Epidermal melanocyte (primary cell): ENCODE measurements at regions not wholly inside any gene's neighbourhood (a gene's known extent, or its start where the extent isn't known, plus 50 kb on each side); places are given as distances from the start of the nearest gene placed in this dataset.

Experiments
- DNase-seq: peaks from one replicate; pipeline ENCODE4 v3.0.0; 2011; ENCODE audit warnings: low spot score; ENCODE audit not compliant: insufficient read length

- no peak for DNase-seq
These were observed 406.6 kb downstream of the HTR7 start for GRCh38 chr10:90451283-90451682.

GRCh38 chr10:90458054-90458453 lies 399.8 kb downstream of the HTR7 start:
- no peak for DNase-seq

GRCh38 chr10:90458571-90458970 lies 399.3 kb downstream of the HTR7 start:
- no peak for DNase-seq

GRCh38 chr10:90461437-90462155 lies 396.2 kb downstream of the HTR7 start:
- no peak for DNase-seq

- DNase-seq: no peak
These were observed 394.9 kb downstream of the HTR7 start for GRCh38 chr10:90462749-90463470.

GRCh38 chr10:90464329-90464728 lies 393.5 kb downstream of the HTR7 start:
- no peak for DNase-seq

- DNase-seq: no peak
These were observed 386.9 kb downstream of the HTR7 start for GRCh38 chr10:90470966-90471365.

- DNase-seq: no peak
These were observed 377.4 kb downstream of the HTR7 start for GRCh38 chr10:90480466-90480865.

- no peak for DNase-seq
These were observed 376.4 kb downstream of the HTR7 start for GRCh38 chr10:90481326-90481923.

GRCh38 chr10:90484518-90484917 lies 373.3 kb downstream of the HTR7 start:
- no peak for DNase-seq

GRCh38 chr10:90494183-90494582 lies 363.7 kb downstream of the HTR7 start:
- DNase-seq: no peak

GRCh38 chr10:90504172-90504571 lies 353.7 kb downstream of the HTR7 start:
- DNase-seq: no peak

GRCh38 chr10:90526721-90527120 lies 331.1 kb downstream of the HTR7 start:
- DNase-seq: no peak

- DNase-seq: no peak
These were observed 327.3 kb downstream of the HTR7 start for GRCh38 chr10:90530521-90530920.

- DNase-seq: no peak
These were observed 300.5 kb downstream of the HTR7 start for GRCh38 chr10:90557385-90557784.

GRCh38 chr10:90560331-90560730 lies 297.5 kb downstream of the HTR7 start:
- DNase-seq: no peak

GRCh38 chr10:90561666-90562065 lies 296.2 kb downstream of the HTR7 start:
- DNase-seq: no peak

- DNase-seq: no peak
These were observed 286.2 kb downstream of the HTR7 start for GRCh38 chr10:90571481-90572258.

- DNase-seq: no peak
These were observed 282.7 kb downstream of the HTR7 start for GRCh38 chr10:90575125-90575524.

GRCh38 chr10:90577569-90577968 lies 280.3 kb downstream of the HTR7 start:
- no peak for DNase-seq

- DNase-seq: no peak
These were observed 278.1 kb downstream of the HTR7 start for GRCh38 chr10:90579602-90580242.
